IMR-90 (cell line): ENCODE measurements at regions not wholly inside any gene's neighbourhood (a gene's known extent, or its start where the extent isn't known, plus 50 kb on each side); places are given as distances from the start of the nearest gene placed in this dataset.
"Not testable (repeated sequence)": the region's sequence is repeated elsewhere in the genome, so short reads cannot be mapped to it uniquely, and the experiment has no call there.

Experiments used
- ATAC-seq: fragments of 200-7000 bp; cut with Tn5 transposase; 2 replicates; pipeline ENCODE4 v1.9.1; 2020; ENCODE audit warnings: low read depth, mild to moderate bottlenecking, moderate library complexity
- BruUV-seq: library from RNA; stranded (reverse); fragments of 400-500 nt; replicated peaks from 2 replicates; lab custom pipeline; 2021; lab: Mats Ljungman, UMichigan
- CTCF ChIA-PET: fragments of 300-600 bp; formaldehyde crosslinking; extraction: SDS; loops from one replicate; lab custom pipeline; 2021; ENCODE audit warnings: antibody characterized with exemption; lab: Yijun Ruan, JAX
- POLR2A ChIA-PET: fragments of 300-600 bp; sonication (Branson Sonifier 250); formaldehyde crosslinking; loops from one replicate; lab custom pipeline; 2022; ENCODE audit warnings: antibody characterized with exemption; ENCODE audit not compliant: unreplicated experiment; lab: Charles Lee
- DNase-seq: peaks from one replicate; pipeline ENCODE4 v3.0.0; 2013
- H2AFZ ChIP-seq: replicated peaks from 2 replicates; pipeline ENCODE3; 2013; ENCODE audit warnings: low read length, mild to moderate bottlenecking; ENCODE audit not compliant: poor library complexity
- H2AK5ac ChIP-seq: 2 replicates; pipeline ENCODE4 v1.6.1; 2013; ENCODE audit warnings: low read depth, low read length, inconsistent platforms
- H2AK9ac ChIP-seq: replicated peaks from 2 replicates; pipeline ENCODE3; 2013; ENCODE audit warnings: mild to moderate bottlenecking, low read depth, low read length, moderate library complexity; ENCODE audit not compliant: poor library complexity
- H2BK120ac ChIP-seq: 2 replicates; pipeline ENCODE4 v1.6.1; 2013; ENCODE audit warnings: low read depth, low read length, inconsistent platforms
- H2BK15ac ChIP-seq: 3 replicates; pipeline ENCODE4 v1.6.1; 2013; ENCODE audit warnings: low read depth, low read length, inconsistent platforms
- H2BK20ac ChIP-seq: 2 replicates; pipeline ENCODE4 v1.6.1; 2013; ENCODE audit warnings: low read depth, mild to moderate bottlenecking, inconsistent platforms, low read length, moderate library complexity
- H2BK5ac ChIP-seq: 2 replicates; pipeline ENCODE4 v1.6.1; 2013; ENCODE audit warnings: mild to moderate bottlenecking, low read depth, low read length, inconsistent platforms; ENCODE audit not compliant: poor library complexity, severe bottlenecking
- H3K14ac ChIP-seq: replicated peaks from 2 replicates; pipeline ENCODE4 v1.6.1; 2013; ENCODE audit warnings: low read depth, low read length, inconsistent platforms
- H3K18ac ChIP-seq: 2 replicates; pipeline ENCODE4 v1.6.1; 2013; ENCODE audit warnings: low read depth, low read length, control low read depth
- H3K23ac ChIP-seq: 2 replicates; pipeline ENCODE4 v1.6.1; 2013; ENCODE audit warnings: low read depth, low read length, inconsistent platforms
- H3K27ac ChIP-seq: 2 replicates; pipeline ENCODE4 v1.5.1; 2013; ENCODE audit warnings: mild to moderate bottlenecking, control low read depth, low read length; ENCODE audit not compliant: insufficient read depth
- H3K27me3 ChIP-seq: 2 replicates; pipeline ENCODE4 v1.6.1; 2013; ENCODE audit warnings: low read length; ENCODE audit not compliant: control insufficient read depth, insufficient read depth
- H3K36me3 ChIP-seq: 2 replicates; pipeline ENCODE4 v1.6.1; 2013; ENCODE audit warnings: low read length, mixed read lengths; ENCODE audit not compliant: control insufficient read depth, insufficient read depth
- H3K4ac ChIP-seq: 2 replicates; pipeline ENCODE4 v1.6.1; 2013; ENCODE audit warnings: low read depth, low read length, inconsistent platforms
- H3K4me1 ChIP-seq: 2 replicates; pipeline ENCODE4 v1.6.1; 2013; ENCODE audit warnings: low read length, mixed read lengths; ENCODE audit not compliant: control insufficient read depth, insufficient read depth
- H3K4me2 ChIP-seq: 2 replicates; pipeline ENCODE4 v1.6.1; 2013; ENCODE audit warnings: low read depth, mild to moderate bottlenecking, control low read depth, low read length, moderate library complexity
- H3K4me3 ChIP-seq: 2 replicates; pipeline ENCODE4 v1.5.1; 2013; ENCODE audit warnings: low read depth, mild to moderate bottlenecking, control low read depth, low read length, moderate library complexity; ENCODE audit not compliant: insufficient read depth
- H3K56ac ChIP-seq: 2 replicates; pipeline ENCODE4 v1.6.1; 2013; ENCODE audit warnings: low read length, inconsistent platforms; ENCODE audit not compliant: insufficient read depth; ENCODE audit errors: extremely low read depth
- H3K79me1 ChIP-seq, 2 experiments: 2 replicates each; pipeline ENCODE4 v1.6.1; 2013; ENCODE audit warnings: low read length in 2 of 2, inconsistent platforms in 1 of 2, low read depth in 1 of 2
- H3K9ac ChIP-seq: 2 replicates; pipeline ENCODE4 v1.6.1; 2013; ENCODE audit warnings: low read depth, low read length, control low read depth
- H3K9me1 ChIP-seq: 2 replicates; pipeline ENCODE4 v1.6.1; 2013; ENCODE audit warnings: low read length, inconsistent platforms; ENCODE audit not compliant: insufficient read depth
- H3K9me3 ChIP-seq: 2 replicates; pipeline ENCODE4 v1.6.1; 2013; ENCODE audit warnings: low read length; ENCODE audit not compliant: control insufficient read depth, insufficient read depth
- H4K20me1 ChIP-seq: 2 replicates; pipeline ENCODE4 v1.6.1; 2013; ENCODE audit warnings: low read length, inconsistent platforms; ENCODE audit not compliant: insufficient read depth
- H4K5ac ChIP-seq: 2 replicates; pipeline ENCODE4 v1.6.1; 2013; ENCODE audit warnings: mild to moderate bottlenecking, low read depth, low read length, control low read depth
- H4K8ac ChIP-seq, 2 experiments: 2 replicates each; pipeline ENCODE4 v1.6.1; 2013; ENCODE audit warnings: low read depth in 2 of 2, low read length in 2 of 2, control low read depth in 1 of 2, inconsistent platforms in 1 of 2
- H4K91ac ChIP-seq: 2 replicates; pipeline ENCODE4 v1.6.1; 2013; ENCODE audit warnings: low read depth, low read length, inconsistent platforms; ENCODE audit not compliant: insufficient read depth
- BHLHE40 ChIP-seq: fragments of 150-350 bp; IDR thresholded peaks from 2 replicates; pipeline ENCODE4 v1.6.1; 2016; ENCODE audit warnings: mild to moderate bottlenecking, low read depth, low read length
- CTCF ChIP-seq: conservative IDR thresholded peaks from 2 replicates; pipeline ENCODE4 v1.5.1; 2012; ENCODE audit warnings: mild to moderate bottlenecking, low read depth, low read length, improper control_type of control experiment
- FOS ChIP-seq: fragments of 150-350 bp; IDR thresholded peaks from 2 replicates; pipeline ENCODE4 v1.6.1; 2016; ENCODE audit warnings: low read depth, low read length
- MAFK ChIP-seq: IDR thresholded peaks from 2 replicates; pipeline ENCODE4 v1.6.1; 2012; ENCODE audit warnings: low read depth, low read length, improper control_type of control experiment
- RCOR1 ChIP-seq: IDR thresholded peaks from 2 replicates; pipeline ENCODE4 v1.6.1; 2012; ENCODE audit warnings: mild to moderate bottlenecking, low read length, improper control_type of control experiment; ENCODE audit not compliant: insufficient replicate concordance
- SMC3 ChIP-seq: fragments of 150-350 bp; IDR thresholded peaks from 2 replicates; pipeline ENCODE4 v1.6.1; 2016; ENCODE audit warnings: low read depth, mild to moderate bottlenecking, antibody characterized with exemption, low read length, moderate library complexity
- USF2 ChIP-seq: fragments of 150-350 bp; IDR thresholded peaks from 2 replicates; pipeline ENCODE4 v1.6.1; 2017; ENCODE audit warnings: mild to moderate bottlenecking, antibody characterized with exemption, low read length, low read depth
- WGBS, 2 experiments: methylation state at CpG; one replicate each; pipeline versions ENCODE4 v1.1.5 to v1.1.7; 2013; ENCODE audit warnings: missing lambda C conversion rate in 2 of 2; ENCODE audit not compliant: insufficient read length in 1 of 2; ENCODE audit errors: extremely low coverage in 2 of 2; 5-methylcytosine and 5-hydroxymethylcytosine counted together
- dilution Hi-C: fragments of 300-500 bp; cut with HindIII; formaldehyde crosslinking; loops from one replicate; pipeline ENCODE4 v1.14.3; 2018; ENCODE audit warnings: low sequenced_read_pairs; ENCODE audit not compliant: unreplicated experiment
- in situ Hi-C: fragments of 300-500 bp; cut with MboI; formaldehyde crosslinking; loops from 3 replicates; pipeline ENCODE4 v1.14.3; 2019; ENCODE audit warnings: low sequenced_read_pairs, inconsistent platforms, mixed read lengths
- intact Hi-C: fragments of 100-400 bp; cut with micrococcal nuclease; formaldehyde crosslinking; loops from 2 replicates; pipeline ENCODE4 v1.10.0; 2022

DNA sequence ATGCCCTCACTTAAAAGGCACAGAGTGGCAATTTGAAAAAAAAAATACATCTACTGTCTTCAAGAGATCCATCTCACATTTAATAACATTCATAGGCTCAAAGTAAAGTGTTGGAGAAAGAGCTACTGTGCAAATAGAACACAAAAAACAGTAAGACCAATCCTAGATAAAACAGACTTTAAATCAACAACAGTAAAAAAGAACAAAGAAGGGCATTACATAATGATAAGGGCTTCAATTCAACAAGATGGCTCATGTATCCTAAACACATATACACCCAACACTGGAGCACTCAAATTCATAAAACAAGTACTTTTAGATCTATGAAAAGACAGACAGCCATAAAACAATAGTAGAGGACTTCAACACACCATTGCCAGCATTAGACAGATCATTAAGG, 93.6 kb upstream of the PCED1B start:
- ATAC-seq (no peak), DNase-seq (no peak)
- intact Hi-C loops = no loop called here
- Histone ChIP-seq H3K27me3 (no peaks in the 10 kb centered on the region), H3K9ac (no peak overlapping the region), H2BK120ac (no peak overlapping the region), H3K23ac (no peak overlapping the region), H3K14ac (no peak overlapping the region), H4K8ac (no peak overlapping the region), H2BK20ac (no peak overlapping the region), H3K9me3 (no peaks in the 10 kb centered on the region), H3K27ac (no peak overlapping the region), H2AFZ (no peak overlapping the region), H2BK15ac (no peak overlapping the region), H2AK9ac (no peak overlapping the region), H3K56ac (no peak overlapping the region), H2BK5ac (no peak overlapping the region), H2AK5ac (no peak overlapping the region), H4K91ac (no peak overlapping the region), H3K36me3 (no peaks in the 10 kb centered on the region), H4K20me1 (no peaks in the 10 kb centered on the region), H3K4me2 (no peak overlapping the region), H3K4me3 (no peak overlapping the region), H3K79me1 (0 out of 4 replicates have a peak, but pooled peaks cover 0 to 3% of the 10 kb centered on the region in 2 experiments), H3K4me1 (no peaks in the 10 kb centered on the region), H3K18ac (no peak overlapping the region), H3K4ac (no peak overlapping the region), H4K5ac (no peak overlapping the region), H3K9me1 (peaks cover 7% of the 10 kb centered on the region; the same call in 1 of the 2 replicates)
- TF ChIP-seq MAFK (no peak), RCOR1 (no peak), FOS (no peak), USF2 (no peak), CTCF (no peak), BHLHE40 (no peak), SMC3 (no peak)
- in situ Hi-C loops = no loop called here
- CTCF ChIA-PET = no interaction called here
- POLR2A ChIA-PET = no interaction called here
- BruUV-seq = no TSS peak
- dilution Hi-C loops = no loop called here

DNA sequence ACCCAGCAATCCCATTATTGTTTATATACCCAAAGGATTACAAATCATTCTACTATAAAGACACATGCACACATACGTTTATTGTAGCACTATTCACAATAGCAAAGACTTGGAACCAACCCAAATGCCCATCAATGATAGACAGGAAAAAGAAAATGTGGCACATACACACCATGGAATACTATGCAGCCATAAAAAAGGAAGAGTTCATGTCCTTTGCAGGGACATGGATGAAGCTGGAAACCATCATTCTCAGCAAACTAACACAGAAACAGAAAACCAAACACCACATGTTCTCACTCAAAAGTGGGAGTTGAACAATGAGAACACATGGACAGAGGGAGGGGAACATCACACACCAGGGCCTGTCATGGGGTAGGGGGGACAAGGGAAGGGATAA, 91.3 kb upstream of the PCED1B start:
- DNase-seq, BruUV-seq, H3K27ac ChIP-seq, H3K9me1 ChIP-seq, H4K91ac ChIP-seq, H3K18ac ChIP-seq, H4K5ac ChIP-seq, dilution Hi-C loops, H2BK5ac ChIP-seq, H4K20me1 ChIP-seq, H3K4me3 ChIP-seq, ATAC-seq, H2BK20ac ChIP-seq, CTCF ChIA-PET, H4K8ac ChIP-seq, H2AFZ ChIP-seq, intact Hi-C loops, H3K27me3 ChIP-seq, H3K4me2 ChIP-seq, H3K4me1 ChIP-seq, H3K56ac ChIP-seq, POLR2A ChIA-PET, H2BK120ac ChIP-seq, H3K36me3 ChIP-seq, H3K4ac ChIP-seq, H3K14ac ChIP-seq, in situ Hi-C loops, H2AK5ac ChIP-seq, H3K23ac ChIP-seq, H3K79me1 ChIP-seq, H2AK9ac ChIP-seq, H3K9ac ChIP-seq, H3K9me3 ChIP-seq, H2BK15ac ChIP-seq: not testable (repeated sequence)
- WGBS, 2 experiments = no CpG with 5 or more reads among the region's 1 CpG
